ENCODE measurements at regions not wholly inside any gene's neighbourhood (a gene's known extent, or its start where the extent isn't known, plus 50 kb on each side); places are given as distances from the start of the nearest gene placed in this dataset.
A peak's percentile ranks its signal among the peaks of the same experiment; 100 is the strongest.
"Not testable (repeated sequence)": the region's sequence is repeated elsewhere in the genome, so short reads cannot be mapped to it uniquely, and the experiment has no call there.

- intact Hi-C loops (cut with DNase I), result no loop called here
- H3K9me3 ChIP-seq, result no peaks in the 10 kb centered on the region
- no peaks in the 10 kb centered on the region for H3K27me3 ChIP-seq
- H3K4me3 ChIP-seq, result peak overlapping the region; percentile 1 to 22
- H3K36me3 ChIP-seq, result no peaks in the 10 kb centered on the region
- peak overlapping the region; percentile 51 for H3K27ac ChIP-seq
- peaks cover 18% of the 10 kb centered on the region for H3K4me1 ChIP-seq
- TF ChIP-seq, protein P1, sequence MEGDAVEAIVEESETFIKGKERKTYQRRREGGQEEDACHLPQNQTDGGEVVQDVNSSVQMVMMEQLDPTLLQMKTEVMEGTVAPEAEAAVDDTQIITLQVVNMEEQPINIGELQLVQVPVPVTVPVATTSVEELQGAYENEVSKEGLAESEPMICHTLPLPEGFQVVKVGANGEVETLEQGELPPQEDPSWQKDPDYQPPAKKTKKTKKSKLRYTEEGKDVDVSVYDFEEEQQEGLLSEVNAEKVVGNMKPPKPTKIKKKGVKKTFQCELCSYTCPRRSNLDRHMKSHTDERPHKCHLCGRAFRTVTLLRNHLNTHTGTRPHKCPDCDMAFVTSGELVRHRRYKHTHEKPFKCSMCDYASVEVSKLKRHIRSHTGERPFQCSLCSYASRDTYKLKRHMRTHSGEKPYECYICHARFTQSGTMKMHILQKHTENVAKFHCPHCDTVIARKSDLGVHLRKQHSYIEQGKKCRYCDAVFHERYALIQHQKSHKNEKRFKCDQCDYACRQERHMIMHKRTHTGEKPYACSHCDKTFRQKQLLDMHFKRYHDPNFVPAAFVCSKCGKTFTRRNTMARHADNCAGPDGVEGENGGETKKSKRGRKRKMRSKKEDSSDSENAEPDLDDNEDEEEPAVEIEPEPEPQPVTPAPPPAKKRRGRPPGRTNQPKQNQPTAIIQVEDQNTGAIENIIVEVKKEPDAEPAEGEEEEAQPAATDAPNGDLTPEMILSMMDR (IDR thresholded peaks at IDR 0.05), result no peak
- TF ChIP-seq POLR2AphosphoS5 (IDR thresholded peaks at IDR 0.05; ENCODE audit: insufficient read depth in 1 of 2, low read depth in 1 of 2), result no peak
- DNase-seq (ENCODE audit: extremely low spot score in 2 of 2), result no peak
Measured at GRCh38 chr4:86508436-86508835, 85.7 kb upstream of the PTPN13 start.

DNA sequence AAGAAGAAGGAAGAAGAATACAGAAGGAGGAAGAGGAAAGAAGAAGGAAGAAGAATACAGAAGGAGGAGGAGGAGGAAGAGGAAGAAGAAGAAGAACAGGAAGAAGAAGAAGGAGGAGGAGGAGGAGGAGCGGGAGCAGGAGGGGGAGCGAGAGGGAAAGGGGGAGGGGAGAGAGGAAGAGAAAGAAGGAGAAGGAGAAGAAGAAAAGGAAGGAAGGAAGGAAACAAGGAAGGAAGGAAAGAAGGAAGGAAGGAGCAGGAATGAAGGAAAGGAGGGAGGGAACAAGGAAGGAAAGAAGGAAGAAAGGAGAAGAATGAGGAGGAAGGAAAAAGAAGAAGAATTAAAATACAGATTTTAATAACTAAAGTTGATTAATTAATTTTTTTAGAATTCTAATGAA, 82.5 kb upstream of the PTPN13 start:
- no peak for TF ChIP-seq POLR2A (IDR thresholded peaks at IDR 0.05)
- Histone ChIP-seq H3K27ac (no peak overlapping the region), H3K36me3 (no peaks in the 10 kb centered on the region), H3K4me3 (no peak overlapping the region), H3K4me1 (peaks cover 18% of the 10 kb centered on the region), H3K27me3 (no peaks in the 10 kb centered on the region), H3K9me3 (no peaks in the 10 kb centered on the region)
- intact Hi-C loops (cut with DNase I), result no loop called here
- no peak for DNase-seq (ENCODE audit: extremely low spot score in 2 of 2)

DNA sequence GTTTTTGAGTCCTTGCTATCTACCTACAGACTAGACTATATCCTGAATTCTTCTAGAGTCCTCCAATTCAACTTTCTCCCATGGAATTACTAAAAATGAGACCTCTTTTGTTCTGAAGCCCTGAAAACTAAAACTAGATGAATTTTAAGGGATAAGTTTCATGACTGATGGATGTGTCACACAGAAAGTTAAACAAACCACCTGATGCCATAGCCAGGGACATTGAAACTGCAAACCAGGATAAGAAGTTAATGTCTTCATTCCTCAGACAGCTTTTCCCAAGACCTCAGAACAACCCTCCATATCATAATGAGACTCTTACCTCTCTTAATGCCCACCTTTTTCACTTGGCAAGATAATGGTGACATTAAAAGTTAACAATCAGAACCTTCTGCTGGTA, 81.5 kb upstream of the PTPN13 start:
- no peaks in the 10 kb centered on the region for H3K27me3 ChIP-seq
- intact Hi-C loops (cut with DNase I), result no loop called here
- H3K4me3 ChIP-seq, result no peak overlapping the region
- no peak for TF ChIP-seq POLR2AphosphoS5 (IDR thresholded peaks at IDR 0.05; ENCODE audit: insufficient read depth in 1 of 2, low read depth in 1 of 2)
- TF ChIP-seq POLR2A (IDR thresholded peaks at IDR 0.05), result no peak
- peaks cover 18% of the 10 kb centered on the region for H3K4me1 ChIP-seq
- DNase-seq (ENCODE audit: extremely low spot score in 2 of 2), result no peak
- no peak overlapping the region for H3K27ac ChIP-seq
- H3K9me3 ChIP-seq, result no peaks in the 10 kb centered on the region
- H3K36me3 ChIP-seq, result no peaks in the 10 kb centered on the region

DNA sequence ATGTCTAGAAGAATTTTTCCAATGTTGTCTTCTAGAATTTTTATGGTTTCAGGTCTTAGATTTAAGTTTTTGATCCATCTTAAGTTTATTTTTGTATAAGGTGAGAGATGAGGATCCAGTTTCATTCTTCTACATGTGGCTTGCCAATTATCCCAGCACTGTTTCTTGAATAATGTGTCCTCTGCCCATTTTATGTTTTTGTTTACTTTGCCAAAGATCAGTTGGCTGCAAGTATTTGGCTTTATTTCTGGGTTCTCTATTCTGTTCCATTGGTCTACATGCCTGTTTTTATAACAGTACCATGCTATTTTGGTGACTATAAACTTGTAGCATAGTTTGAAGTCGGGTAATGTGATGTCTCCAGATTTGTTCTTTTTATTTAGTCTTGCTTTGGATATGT, 78.2 kb upstream of the PTPN13 start:
- H3K4me1 ChIP-seq; H3K27ac ChIP-seq; H3K9me3 ChIP-seq; H3K36me3 ChIP-seq; intact Hi-C loops (cut with DNase I); H3K27me3 ChIP-seq; H3K4me3 ChIP-seq; DNase-seq (ENCODE audit: extremely low spot score in 2 of 2): not testable (repeated sequence)

- intact Hi-C loops (cut with DNase I), result no loop called here
- DNase-seq (ENCODE audit: extremely low spot score in 2 of 2), result no peak
- H3K4me3 ChIP-seq, result no peak overlapping the region
Measured at GRCh38 chr4:86521373-86521969, 72.6 kb upstream of the PTPN13 start.

GRCh38 chr4:86522349-86522748, 71.8 kb upstream of the PTPN13 start:
- Histone ChIP-seq H3K27ac (no peak overlapping the region), H3K36me3 (no peaks in the 10 kb centered on the region), H3K4me3 (no peak overlapping the region), H3K27me3 (no peaks in the 10 kb centered on the region), H3K4me1 (no peaks in the 10 kb centered on the region), H3K9me3 (no peaks in the 10 kb centered on the region)
- TF ChIP-seq POLR2A (IDR thresholded peaks at IDR 0.05), result no peak
- TF ChIP-seq POLR2AphosphoS5 (IDR thresholded peaks at IDR 0.05; ENCODE audit: insufficient read depth in 1 of 2, low read depth in 1 of 2), result no peak
- TF ChIP-seq, protein P1 (IDR thresholded peaks at IDR 0.05), result no peak
- intact Hi-C loops (cut with DNase I), result no loop called here
- no peak for DNase-seq (ENCODE audit: extremely low spot score in 2 of 2)

More at GRCh38 chr4:86521373-86521969, 72.6 kb upstream of the PTPN13 start:
- Histone ChIP-seq H3K27ac (no peak overlapping the region), H3K27me3 (no peaks in the 10 kb centered on the region), H3K36me3 (no peaks in the 10 kb centered on the region), H3K9me3 (no peaks in the 10 kb centered on the region), H3K4me1 (no peaks in the 10 kb centered on the region)
- TF ChIP-seq POLR2AphosphoS5 (IDR thresholded peaks at IDR 0.05; ENCODE audit: insufficient read depth in 1 of 2, low read depth in 1 of 2), result no peak
- TF ChIP-seq, protein P1 (IDR thresholded peaks at IDR 0.05), result no peak
- no peak for TF ChIP-seq POLR2A (IDR thresholded peaks at IDR 0.05)

Data from vagina (tissue), 2 donors.